ENCODE measurements at regions not wholly inside any gene's neighbourhood (a gene's known extent, or its start where the extent isn't known, plus 50 kb on each side); places are given as distances from the start of the nearest gene placed in this dataset.

GRCh38 chr3:70729845-70730244 is 417.4 kb upstream of the MDFIC2 start (continued):
- TF ChIP-seq POLR2A (IDR thresholded peaks at IDR 0.05; ENCODE audit: low read length) (no peak), JUNB (IDR thresholded peaks at IDR 0.05) (no peak), TFCP2L1 (CRISPR knock-in tag; IDR thresholded peaks at IDR 0.05) (no peak), RNF2 (IDR thresholded peaks at IDR 0.05; ENCODE audit: borderline replicate concordance, low read depth) (no peak), HOXA7 (CRISPR knock-in tag; IDR thresholded peaks at IDR 0.05) (no peak)

- no peaks in the 10 kb centered on the region for H3K4me1 ChIP-seq
- DNase-seq (ENCODE audit: low read depth in 1 of 2, low spot score in 1 of 2) (no peak), ATAC-seq (no peak), FAIRE-seq (no peak)
- no peak overlapping the region for H3K4me3 ChIP-seq
- no peak overlapping the region for H3K27ac ChIP-seq
- no peak overlapping the region for H3K4me2 ChIP-seq
- TF ChIP-seq PHF8 (IDR thresholded peaks at IDR 0.05; ENCODE audit: borderline replicate concordance, low read depth) (no peak), BHLHE40 (IDR thresholded peaks at IDR 0.05; ENCODE audit: low read depth, low read length) (no peak), E2F6 (IDR thresholded peaks at IDR 0.05; ENCODE audit: borderline replicate concordance, low read depth) (no peak), HMGXB4 (CRISPR knock-in tag; IDR thresholded peaks at IDR 0.05; ENCODE audit: borderline replicate concordance) (no peak), SMC3 (IDR thresholded peaks at IDR 0.05) (no peak), TFCP2L1 (CRISPR knock-in tag; IDR thresholded peaks at IDR 0.05) (no peak)
- no peaks in the 10 kb centered on the region for H3K9me3 ChIP-seq
- CTCF ChIA-PET = no interaction called here
- 14% methylated on average over 1 of the region's 1 CpG for WGBS (ENCODE audit: missing lambda C conversion rate)
- POLR2A ChIA-PET = no interaction called here
Observed at GRCh38 chr3:70728311-70728710, 415.9 kb upstream of the MDFIC2 start.

GRCh38 chr3:70726961-70727360 is 414.5 kb upstream of the MDFIC2 start:
- ChIA-PET POLR2A (no interaction called here), CTCF (no interaction called here)
- no peak for TF ChIP-seq ELK1 (IDR thresholded peaks at IDR 0.05; ENCODE audit: low read depth, low read length)
- no peak for TF ChIP-seq CTCF (IDR thresholded peaks at IDR 0.05)
- TF ChIP-seq PHF8 (IDR thresholded peaks at IDR 0.05; ENCODE audit: borderline replicate concordance, low read depth) = no peak
- no peak for TF ChIP-seq USF2 (IDR thresholded peaks at IDR 0.05)
- TF ChIP-seq RAD21 (conservative IDR thresholded peaks at IDR 0.05 in 1 of 2, IDR thresholded peaks at IDR 0.05 in 1 of 2) = no peak
- no peak for TF ChIP-seq ZNF302 (CRISPR knock-in tag; IDR thresholded peaks at IDR 0.05)
- TF ChIP-seq MYC (IDR thresholded peaks at IDR 0.05; ENCODE audit: borderline replicate concordance, low read length) = no peak
- no peak for TF ChIP-seq HEYL (CRISPR knock-in tag; IDR thresholded peaks at IDR 0.05)
- TF ChIP-seq NR3C1 (IDR thresholded peaks at IDR 0.05) = no peak
- H3K9me3 ChIP-seq = no peaks in the 10 kb centered on the region
- no peak overlapping the region for H3K4me2 ChIP-seq
- DNase-seq (ENCODE audit: low read depth in 1 of 2, low spot score in 1 of 2) (no peak), ATAC-seq (no peak), FAIRE-seq (no peak)
- no peaks in the 10 kb centered on the region for H3K4me1 ChIP-seq
- 92% methylated on average over 2 of the region's 2 CpGs for WGBS (ENCODE audit: missing lambda C conversion rate)
- no peak overlapping the region for H3K4me3 ChIP-seq
- no peak overlapping the region for H3K27ac ChIP-seq

Data from A549 (cell line).